ENCODE measurements at regions not wholly inside any gene's neighbourhood (a gene's known extent, or its start where the extent isn't known, plus 50 kb on each side); places are given as distances from the start of the nearest gene placed in this dataset.
A peak's percentile ranks its signal among the peaks of the same experiment; 100 is the strongest.

GRCh38 chr7:25940086-25940906, 211.7 kb upstream of the NFE2L3 start:
- H3K4me1 ChIP-seq, result peaks cover 26% of the 10 kb centered on the region
- H3K27me3 ChIP-seq, result no peaks in the 10 kb centered on the region
- intact Hi-C loops (cut with DNase I), result no loop called here
- 63 to 67% methylated on average over 8 of the region's 8 CpGs for WGBS, 2 donors
- TF ChIP-seq POLR2A (IDR thresholded peaks at IDR 0.05) (no peak), CTCF (IDR thresholded peaks at IDR 0.05) (no peak)
- no peaks in the 10 kb centered on the region for H3K9me3 ChIP-seq
- peak overlapping the region in 3 of 4 donors; percentile 44 to 81 (median 68) for H3K27ac ChIP-seq
- ATAC-seq (no peak), DNase-seq (no peak)
- H3K4me3 ChIP-seq, result no peak overlapping the region
- H3K36me3 ChIP-seq (replicated peaks in 1 of 2; ENCODE audit: insufficient read depth in 1 of 2, low read depth in 2 of 2), result no peaks in the 10 kb centered on the region

- peak; percentile 33 to 55 (median 47) for DNase-seq
- H3K4me3 ChIP-seq, result no peak overlapping the region
- peak overlapping the region; percentile 28 to 99 (median 96) for H3K27ac ChIP-seq
- ATAC-seq, result peak; percentile 20
- WGBS, 2 donors, result 24 to 29% methylated on average over 8 of the region's 8 CpGs
- no peaks in the 10 kb centered on the region for H3K36me3 ChIP-seq (replicated peaks in 1 of 2; ENCODE audit: insufficient read depth in 1 of 2, low read depth in 2 of 2)
- peaks cover 49% of the 10 kb centered on the region for H3K4me1 ChIP-seq
- intact Hi-C loops (cut with DNase I), result no loop called here
- H3K27me3 ChIP-seq, result no peaks in the 10 kb centered on the region
- no peaks in the 10 kb centered on the region for H3K9me3 ChIP-seq
- TF ChIP-seq CTCF (IDR thresholded peaks at IDR 0.05), result no peak
- TF ChIP-seq POLR2A (IDR thresholded peaks at IDR 0.05), result peak in 2 of 3 donors; percentile 47 to 52
Observed at GRCh38 chr7:25944777-25945515, 207.1 kb upstream of the NFE2L3 start.

- Histone ChIP-seq H3K9me3 (no peaks in the 10 kb centered on the region), H3K4me1 (peaks cover 43% of the 10 kb centered on the region), H3K36me3 (replicated peaks in 1 of 2; ENCODE audit: insufficient read depth in 1 of 2, low read depth in 2 of 2) (no peaks in the 10 kb centered on the region), H3K27ac (peak overlapping the region; percentile 28 to 99 (median 96)), H3K4me3 (no peak overlapping the region), H3K27me3 (no peaks in the 10 kb centered on the region)
- ATAC-seq, result no peak
- TF ChIP-seq CTCF (IDR thresholded peaks at IDR 0.05) (no peak), POLR2A (IDR thresholded peaks at IDR 0.05) (no peak)
- intact Hi-C loops (cut with DNase I), result no loop called here
- DNase-seq, result peak in 1 of 4 donors; percentile 29
Observed at GRCh38 chr7:25945608-25946007, 206.4 kb upstream of the NFE2L3 start.

GRCh38 chr7:25946181-25946580, 205.8 kb upstream of the NFE2L3 start:
- TF ChIP-seq POLR2A (IDR thresholded peaks at IDR 0.05) (peak in 1 of 3 donors; percentile 8), CTCF (IDR thresholded peaks at IDR 0.05) (no peak)
- Histone ChIP-seq H3K27ac (peak overlapping the region; percentile 52 to 99 (median 96)), H3K4me3 (no peak overlapping the region), H3K27me3 (no peaks in the 10 kb centered on the region), H3K36me3 (replicated peaks in 1 of 2; ENCODE audit: insufficient read depth in 1 of 2, low read depth in 2 of 2) (no peaks in the 10 kb centered on the region), H3K9me3 (no peaks in the 10 kb centered on the region), H3K4me1 (peaks cover 37% of the 10 kb centered on the region)
- 15 to 53% methylated on average over 4 of the region's 4 CpGs for WGBS, 2 donors
- intact Hi-C loops (cut with DNase I), result no loop called here
- DNase-seq (peak; percentile 45 to 73 (median 51)), ATAC-seq (peak; percentile 22)
